ENCODE measurements at regions not wholly inside any gene's neighbourhood (a gene's known extent, or its start where the extent isn't known, plus 50 kb on each side); places are given as distances from the start of the nearest gene placed in this dataset.

DNA sequence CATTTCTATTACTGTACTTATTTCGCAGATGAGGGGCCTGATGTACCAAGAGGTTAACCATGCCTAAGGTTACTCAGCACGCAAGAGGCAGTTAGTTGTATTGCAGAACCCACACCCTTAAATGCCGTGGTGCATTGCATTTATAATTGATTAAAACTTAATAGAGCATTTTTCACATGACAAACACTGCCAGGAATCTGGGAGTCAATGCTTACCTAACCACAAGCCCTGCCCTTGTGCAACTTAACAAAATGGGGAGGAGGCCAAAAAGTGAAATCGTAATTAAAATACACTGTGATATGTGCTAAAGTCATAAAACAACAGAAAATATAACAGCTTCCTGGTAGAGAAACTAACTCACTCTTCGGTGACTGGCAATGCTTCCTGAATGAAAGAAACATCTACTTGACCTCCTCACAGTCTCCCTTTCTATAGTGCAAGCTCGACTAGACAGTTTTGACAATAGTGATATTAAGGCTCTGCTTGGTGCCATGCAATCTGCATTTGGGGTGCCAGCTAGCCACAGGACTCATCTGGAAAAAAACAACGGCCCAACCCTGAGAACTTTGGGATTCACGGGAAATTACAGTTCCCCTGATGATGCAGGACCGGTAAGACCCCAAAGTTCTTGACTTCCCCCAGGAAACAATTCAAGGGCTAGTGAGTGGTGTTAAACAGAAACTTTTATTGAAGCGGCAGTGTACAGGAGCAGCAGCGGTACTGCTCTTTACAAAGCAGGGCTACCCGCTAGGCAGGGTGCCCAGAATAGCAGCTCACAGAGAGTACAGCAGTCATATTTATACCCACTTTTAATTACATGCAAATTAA, 612.4 kb downstream of the TNS3 start:
- WGBS (ENCODE audit: insufficient coverage), result 65% methylated on average over 4 of the region's 12 CpGs
- H3K36me3 ChIP-seq (ENCODE audit: control insufficient read depth, insufficient read depth, low read length), result no peaks in the 10 kb centered on the region
- no peak overlapping the region for H3K4me3 ChIP-seq (ENCODE audit: low read depth, low read length)
- no peaks in the 10 kb centered on the region for H3K27me3 ChIP-seq (ENCODE audit: control insufficient read depth, insufficient read depth, low read length)
- no peak overlapping the region for H3K27ac ChIP-seq (ENCODE audit: low read depth, low read length)
- peaks cover 5% of the 10 kb centered on the region for H3K9me3 ChIP-seq (ENCODE audit: control insufficient read depth, insufficient read depth, low read length)
- DNase-seq (ENCODE audit: low read depth in 4 of 6, low spot score in 6 of 6), result peak in 1 of 6 donors; percentile 16
- no peaks in the 10 kb centered on the region for H3K4me1 ChIP-seq (ENCODE audit: control insufficient read depth, insufficient read depth, low read length)

DNA sequence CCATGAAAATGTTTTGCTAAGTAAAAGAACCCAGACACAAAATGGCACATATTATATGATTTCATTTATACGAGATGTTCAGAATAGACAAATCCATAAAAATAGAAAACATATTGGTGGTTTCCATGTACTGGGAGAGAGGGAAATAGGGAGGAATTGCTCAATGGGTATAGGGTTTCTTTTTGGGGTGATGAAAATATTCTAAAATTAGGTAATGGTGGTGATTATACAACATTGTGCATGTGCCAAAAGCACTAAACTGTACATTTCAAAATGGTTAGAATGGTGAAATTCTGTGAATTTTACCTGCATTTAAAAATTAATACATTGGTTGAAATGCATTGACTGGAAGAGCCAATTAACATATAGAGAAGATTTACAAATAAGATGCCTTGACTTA, 613.9 kb downstream of the TNS3 start:
- H3K27me3 ChIP-seq (ENCODE audit: control insufficient read depth, insufficient read depth, low read length), result no peaks in the 10 kb centered on the region
- no CpG with 5 or more reads among the region's 1 CpG for WGBS (ENCODE audit: insufficient coverage)
- DNase-seq (ENCODE audit: low read depth in 4 of 6, low spot score in 6 of 6), result no peak
- H3K27ac ChIP-seq (ENCODE audit: low read depth, low read length), result no peak overlapping the region
- H3K4me1 ChIP-seq (ENCODE audit: control insufficient read depth, insufficient read depth, low read length), result no peaks in the 10 kb centered on the region
- no peak overlapping the region for H3K4me3 ChIP-seq (ENCODE audit: low read depth, low read length)
- H3K36me3 ChIP-seq (ENCODE audit: control insufficient read depth, insufficient read depth, low read length), result no peaks in the 10 kb centered on the region
- H3K9me3 ChIP-seq (ENCODE audit: control insufficient read depth, insufficient read depth, low read length), result peaks cover 9% of the 10 kb centered on the region

DNA sequence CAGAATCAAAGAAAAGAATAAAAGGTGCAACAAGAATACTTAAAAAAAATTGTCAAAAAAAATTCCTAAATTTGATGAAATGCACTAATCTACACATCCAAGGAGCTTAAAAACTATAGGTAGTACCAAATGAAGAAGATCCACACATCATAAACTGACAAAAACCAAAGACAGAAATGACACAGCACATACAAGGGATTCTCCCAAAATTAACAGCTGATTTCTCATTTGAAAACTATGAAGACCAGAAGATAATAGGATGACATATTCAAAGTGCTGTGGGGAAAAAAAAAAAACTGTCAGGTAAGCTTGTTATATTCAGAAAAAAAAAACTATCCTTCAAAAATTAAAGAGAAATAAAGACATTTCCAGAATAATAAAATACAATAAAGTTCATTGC, 618.2 kb downstream of the TNS3 start:
- DNase-seq (ENCODE audit: low read depth in 4 of 6, low spot score in 6 of 6), result no peak
- peaks cover 11% of the 10 kb centered on the region for H3K9me3 ChIP-seq (ENCODE audit: control insufficient read depth, insufficient read depth, low read length)
- H3K4me1 ChIP-seq (ENCODE audit: control insufficient read depth, insufficient read depth, low read length), result no peaks in the 10 kb centered on the region
- H3K4me3 ChIP-seq (ENCODE audit: low read depth, low read length), result no peak overlapping the region
- no peaks in the 10 kb centered on the region for H3K36me3 ChIP-seq (ENCODE audit: control insufficient read depth, insufficient read depth, low read length)
- no peaks in the 10 kb centered on the region for H3K27me3 ChIP-seq (ENCODE audit: control insufficient read depth, insufficient read depth, low read length)
- no peak overlapping the region for H3K27ac ChIP-seq (ENCODE audit: low read depth, low read length)

DNA sequence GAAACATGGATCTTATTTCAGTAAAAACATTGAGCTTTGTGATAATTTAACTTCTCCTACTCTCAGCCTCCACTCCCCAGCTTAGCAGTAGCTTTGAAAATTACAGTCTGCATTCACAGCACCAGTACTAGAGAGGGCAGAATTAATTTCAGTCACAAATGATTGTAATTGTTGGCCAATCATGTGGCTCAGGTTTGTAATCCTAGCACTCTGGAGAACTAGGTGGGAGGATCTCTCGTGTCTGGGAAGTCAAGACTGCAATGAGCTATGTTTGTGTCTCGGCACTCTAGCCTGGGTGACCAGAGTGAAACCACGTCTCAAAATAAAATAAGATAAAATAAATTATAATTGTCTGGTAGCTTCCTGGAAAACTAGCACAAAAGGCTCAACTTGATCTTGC, 620.9 kb downstream of the TNS3 start:
- Histone ChIP-seq H3K27ac (ENCODE audit: low read depth, low read length) (no peak overlapping the region), H3K36me3 (ENCODE audit: control insufficient read depth, insufficient read depth, low read length) (no peaks in the 10 kb centered on the region), H3K9me3 (ENCODE audit: control insufficient read depth, insufficient read depth, low read length) (peaks cover 7% of the 10 kb centered on the region), H3K27me3 (ENCODE audit: control insufficient read depth, insufficient read depth, low read length) (no peaks in the 10 kb centered on the region), H3K4me1 (ENCODE audit: control insufficient read depth, insufficient read depth, low read length) (no peaks in the 10 kb centered on the region), H3K4me3 (ENCODE audit: low read depth, low read length) (no peak overlapping the region)
- no CpG with 5 or more reads among the region's 3 CpGs for WGBS (ENCODE audit: insufficient coverage)
- no peak for DNase-seq (ENCODE audit: low read depth in 4 of 6, low spot score in 6 of 6)

DNA sequence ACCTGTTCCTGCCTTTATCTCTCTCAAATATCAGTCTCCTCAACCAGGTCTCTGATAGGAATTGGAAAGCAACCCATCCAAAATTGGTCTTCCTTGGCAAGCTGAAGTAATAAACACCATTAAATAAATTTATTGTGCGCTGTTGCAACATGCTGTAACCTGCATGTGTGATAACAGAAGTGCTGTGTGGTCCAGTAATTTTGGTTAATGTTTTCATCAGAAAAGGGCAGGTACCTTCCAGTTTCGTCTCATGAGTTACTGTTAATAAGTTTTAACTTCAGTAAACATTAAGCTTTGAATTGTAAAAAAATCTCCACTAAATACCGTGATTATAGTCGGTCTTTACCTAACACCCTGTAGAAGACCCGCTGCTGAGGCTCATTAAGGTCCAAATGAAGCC, 624.7 kb downstream of the TNS3 start:
- H3K27me3 ChIP-seq (ENCODE audit: control insufficient read depth, insufficient read depth, low read length), result no peaks in the 10 kb centered on the region
- no peaks in the 10 kb centered on the region for H3K36me3 ChIP-seq (ENCODE audit: control insufficient read depth, insufficient read depth, low read length)
- no peaks in the 10 kb centered on the region for H3K4me1 ChIP-seq (ENCODE audit: control insufficient read depth, insufficient read depth, low read length)
- no peak for DNase-seq (ENCODE audit: low read depth in 4 of 6, low spot score in 6 of 6)
- no peak overlapping the region for H3K27ac ChIP-seq (ENCODE audit: low read depth, low read length)
- WGBS (ENCODE audit: insufficient coverage), result 97% methylated on average over 3 of the region's 5 CpGs
- H3K4me3 ChIP-seq (ENCODE audit: low read depth, low read length), result no peak overlapping the region
- peaks cover 2% of the 10 kb centered on the region for H3K9me3 ChIP-seq (ENCODE audit: control insufficient read depth, insufficient read depth, low read length)

DNA sequence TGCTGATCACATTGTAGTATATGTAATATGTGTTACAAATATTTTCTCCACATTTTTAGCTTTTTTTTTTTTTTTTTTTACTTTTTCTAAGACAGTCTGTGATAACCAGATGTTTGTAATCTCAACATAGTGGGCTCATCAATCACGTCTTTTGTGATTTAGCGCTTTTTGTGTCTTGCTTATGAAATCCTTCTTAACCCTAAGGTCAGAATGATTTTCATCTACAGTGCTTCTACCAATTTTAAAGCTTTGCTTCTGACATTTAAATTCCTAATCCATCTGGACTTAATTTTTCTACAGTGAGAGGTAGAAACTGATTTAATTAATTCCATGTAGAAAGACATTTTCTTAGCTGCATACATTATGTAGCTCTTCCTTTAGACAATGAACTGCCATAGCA, 626.4 kb downstream of the TNS3 start:
- no CpG with 5 or more reads among the region's 2 CpGs for WGBS (ENCODE audit: insufficient coverage)
- H3K36me3 ChIP-seq (ENCODE audit: control insufficient read depth, insufficient read depth, low read length), result no peaks in the 10 kb centered on the region
- H3K4me1 ChIP-seq (ENCODE audit: control insufficient read depth, insufficient read depth, low read length), result no peaks in the 10 kb centered on the region
- H3K27ac ChIP-seq (ENCODE audit: low read depth, low read length), result no peak overlapping the region
- peaks cover 2% of the 10 kb centered on the region for H3K9me3 ChIP-seq (ENCODE audit: control insufficient read depth, insufficient read depth, low read length)
- H3K4me3 ChIP-seq (ENCODE audit: low read depth, low read length), result no peak overlapping the region
- DNase-seq (ENCODE audit: low read depth in 4 of 6, low spot score in 6 of 6), result no peak
- no peaks in the 10 kb centered on the region for H3K27me3 ChIP-seq (ENCODE audit: control insufficient read depth, insufficient read depth, low read length)

DNA sequence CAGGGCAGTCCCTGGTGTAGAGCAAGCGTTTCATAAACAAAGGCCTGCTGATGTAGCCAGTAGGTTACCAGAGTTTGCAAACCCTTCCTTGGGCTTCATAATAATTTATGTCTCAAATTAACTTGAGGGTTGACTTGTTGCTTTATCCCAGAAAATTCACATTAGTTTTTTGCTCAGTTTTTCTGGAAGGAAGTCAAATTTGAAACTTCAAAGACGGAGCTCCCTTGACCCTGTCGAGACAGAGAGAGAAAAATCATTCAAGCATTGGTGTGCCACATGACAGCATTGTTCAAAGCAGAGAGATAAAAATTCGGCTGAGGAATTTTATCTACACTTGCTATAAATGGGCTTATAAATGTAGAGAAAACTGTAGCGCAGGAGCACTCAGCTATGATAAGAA, 627.7 kb downstream of the TNS3 start:
- Histone ChIP-seq H3K4me1 (ENCODE audit: control insufficient read depth, insufficient read depth, low read length) (no peaks in the 10 kb centered on the region), H3K4me3 (ENCODE audit: low read depth, low read length) (no peak overlapping the region), H3K27me3 (ENCODE audit: control insufficient read depth, insufficient read depth, low read length) (no peaks in the 10 kb centered on the region), H3K9me3 (ENCODE audit: control insufficient read depth, insufficient read depth, low read length) (no peaks in the 10 kb centered on the region), H3K27ac (ENCODE audit: low read depth, low read length) (no peak overlapping the region), H3K36me3 (ENCODE audit: control insufficient read depth, insufficient read depth, low read length) (no peaks in the 10 kb centered on the region)
- no peak for DNase-seq (ENCODE audit: low read depth in 4 of 6, low spot score in 6 of 6)
- 76% methylated on average over 2 of the region's 5 CpGs for WGBS (ENCODE audit: insufficient coverage)

DNA sequence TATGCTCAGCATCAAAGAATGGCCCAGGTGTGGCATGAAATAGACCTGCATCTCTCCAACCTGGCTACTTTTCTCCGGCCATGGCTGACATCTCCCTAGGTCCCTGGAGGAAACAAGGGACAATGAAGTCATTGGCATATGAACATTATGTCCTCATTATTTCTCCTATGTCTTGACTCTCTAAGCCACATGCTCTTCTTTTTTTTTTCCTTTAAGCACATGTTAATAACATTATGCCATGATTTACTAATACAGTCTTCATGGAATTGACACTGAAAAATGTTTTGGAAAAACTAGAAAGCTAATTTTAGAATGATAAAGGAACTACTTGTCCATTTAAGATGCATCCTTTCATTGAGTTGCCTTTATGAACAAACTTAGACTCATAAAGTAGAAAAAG, 628.9 kb downstream of the TNS3 start:
- 63% methylated on average over 1 of the region's 1 CpG for WGBS (ENCODE audit: insufficient coverage)
- H3K4me3 ChIP-seq (ENCODE audit: low read depth, low read length), result no peak overlapping the region
- no peak overlapping the region for H3K27ac ChIP-seq (ENCODE audit: low read depth, low read length)
- H3K4me1 ChIP-seq (ENCODE audit: control insufficient read depth, insufficient read depth, low read length), result no peaks in the 10 kb centered on the region
- no peaks in the 10 kb centered on the region for H3K9me3 ChIP-seq (ENCODE audit: control insufficient read depth, insufficient read depth, low read length)
- no peak for DNase-seq (ENCODE audit: low read depth in 4 of 6, low spot score in 6 of 6)
- no peaks in the 10 kb centered on the region for H3K36me3 ChIP-seq (ENCODE audit: control insufficient read depth, insufficient read depth, low read length)
- H3K27me3 ChIP-seq (ENCODE audit: control insufficient read depth, insufficient read depth, low read length), result no peaks in the 10 kb centered on the region

DNA sequence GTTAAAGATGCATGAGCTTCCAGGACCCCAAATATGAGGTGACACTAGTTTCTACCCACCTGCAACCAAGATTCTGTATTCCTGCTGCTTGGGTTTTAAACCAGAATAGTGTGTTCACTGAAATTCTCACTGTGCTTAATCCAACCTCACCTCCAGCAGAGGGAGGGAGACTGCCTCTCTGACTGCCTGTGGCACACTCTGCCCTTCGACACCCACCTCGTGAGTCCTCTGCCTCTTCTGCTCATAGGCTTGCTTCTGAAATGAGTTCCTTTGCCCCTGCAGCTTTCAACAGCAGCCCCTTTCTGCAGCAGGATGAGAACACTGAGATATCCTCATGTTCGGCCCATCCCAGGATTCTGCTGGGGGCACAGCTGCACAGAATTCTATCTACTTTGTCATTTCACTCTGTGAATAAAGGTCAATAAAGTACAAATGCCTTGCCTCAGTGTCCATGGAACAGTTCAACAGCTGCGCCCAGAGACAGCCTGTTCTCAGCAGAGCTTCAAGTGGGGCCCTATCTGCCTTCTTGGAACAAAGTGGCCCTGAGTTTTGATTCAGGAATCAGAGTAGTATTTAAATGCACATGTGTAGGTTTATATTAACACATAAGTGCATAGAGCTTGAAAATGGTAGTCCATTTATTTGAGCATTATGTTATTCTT, 632.5 kb downstream of the TNS3 start:
- 71% methylated on average over 4 of the region's 4 CpGs for WGBS (ENCODE audit: insufficient coverage)
- Histone ChIP-seq H3K27me3 (ENCODE audit: control insufficient read depth, insufficient read depth, low read length) (no peaks in the 10 kb centered on the region), H3K4me3 (ENCODE audit: low read depth, low read length) (no peak overlapping the region), H3K9me3 (ENCODE audit: control insufficient read depth, insufficient read depth, low read length) (no peaks in the 10 kb centered on the region), H3K4me1 (ENCODE audit: control insufficient read depth, insufficient read depth, low read length) (no peaks in the 10 kb centered on the region), H3K36me3 (ENCODE audit: control insufficient read depth, insufficient read depth, low read length) (no peaks in the 10 kb centered on the region), H3K27ac (ENCODE audit: low read depth, low read length) (no peak overlapping the region)
- DNase-seq (ENCODE audit: low read depth in 4 of 6, low spot score in 6 of 6), result no peak

DNA sequence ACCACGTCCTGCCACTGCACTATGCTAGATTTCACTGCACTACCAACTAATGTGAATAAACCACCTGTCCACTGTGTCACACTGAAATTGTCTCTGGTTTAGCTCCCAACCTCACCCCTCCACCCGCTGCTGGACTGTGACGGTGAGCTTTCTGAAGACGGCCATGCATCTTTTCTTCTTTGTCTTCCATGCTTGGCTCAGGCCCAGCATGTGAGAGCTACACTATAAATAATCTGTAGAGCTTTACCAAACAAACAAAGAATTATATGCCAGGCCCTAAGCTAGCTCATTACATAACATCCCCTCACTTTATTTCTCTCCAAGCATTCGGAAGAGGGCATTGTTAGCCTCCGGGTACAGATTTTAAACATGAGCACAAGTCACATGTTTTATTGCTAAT, 633.2 kb downstream of the TNS3 start:
- Histone ChIP-seq H3K27ac (ENCODE audit: low read depth, low read length) (no peak overlapping the region), H3K9me3 (ENCODE audit: control insufficient read depth, insufficient read depth, low read length) (no peaks in the 10 kb centered on the region), H3K4me1 (ENCODE audit: control insufficient read depth, insufficient read depth, low read length) (no peaks in the 10 kb centered on the region), H3K36me3 (ENCODE audit: control insufficient read depth, insufficient read depth, low read length) (no peaks in the 10 kb centered on the region), H3K4me3 (ENCODE audit: low read depth, low read length) (no peak overlapping the region), H3K27me3 (ENCODE audit: control insufficient read depth, insufficient read depth, low read length) (no peaks in the 10 kb centered on the region)
- WGBS (ENCODE audit: insufficient coverage), result 46% methylated on average over 5 of the region's 6 CpGs
- DNase-seq (ENCODE audit: low read depth in 4 of 6, low spot score in 6 of 6), result no peak

Data from spinal cord (tissue), 9 donors.